ENCODE measurements at regions not wholly inside any gene's neighbourhood (a gene's known extent, or its start where the extent isn't known, plus 50 kb on each side); places are given as distances from the start of the nearest gene placed in this dataset.
A peak's percentile ranks its signal among the peaks of the same experiment; 100 is the strongest.

DNA sequence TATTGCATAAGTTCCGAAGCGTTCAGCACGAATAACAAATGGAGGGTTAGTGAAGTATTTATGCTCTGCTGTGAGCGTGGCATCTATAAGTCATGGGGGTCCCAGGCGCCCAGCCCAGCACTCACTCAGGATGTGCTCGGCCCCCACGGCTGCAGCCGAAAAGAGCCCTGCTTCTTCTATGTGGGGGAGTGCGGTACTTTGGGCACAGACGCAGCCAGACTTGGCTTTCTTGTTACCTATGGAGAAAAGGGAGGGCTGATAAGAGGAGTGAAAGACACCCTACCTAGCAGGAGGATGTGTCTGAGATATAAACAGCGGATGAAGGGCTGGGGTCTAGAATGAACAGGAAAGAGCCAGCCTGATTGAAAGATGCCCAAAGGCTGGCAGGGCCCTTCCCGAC, 51.4 kb downstream of the MRPL36 start:
- intact Hi-C loops (cut with DNase I) = no loop called here
- peak; percentile 32 for DNase-seq (ENCODE audit: low spot score)

DNA sequence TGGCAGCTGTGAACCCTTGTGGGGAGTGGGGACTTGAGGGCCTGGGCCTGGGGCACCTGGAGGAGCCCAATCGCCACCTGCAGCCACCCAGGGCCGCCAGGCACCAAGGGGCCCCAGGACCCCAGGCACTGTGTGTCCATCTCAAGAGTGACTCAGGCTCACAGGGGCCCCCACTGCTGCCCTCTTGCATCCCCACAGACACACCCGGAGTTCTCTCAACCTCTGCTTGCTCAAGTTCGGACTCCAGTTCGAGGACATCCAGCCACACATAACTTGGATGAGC, 51.9 kb downstream of the MRPL36 start:
- peak; percentile 28 for DNase-seq (ENCODE audit: low spot score)
- intact Hi-C loops (cut with DNase I) = no loop called here

DNA sequence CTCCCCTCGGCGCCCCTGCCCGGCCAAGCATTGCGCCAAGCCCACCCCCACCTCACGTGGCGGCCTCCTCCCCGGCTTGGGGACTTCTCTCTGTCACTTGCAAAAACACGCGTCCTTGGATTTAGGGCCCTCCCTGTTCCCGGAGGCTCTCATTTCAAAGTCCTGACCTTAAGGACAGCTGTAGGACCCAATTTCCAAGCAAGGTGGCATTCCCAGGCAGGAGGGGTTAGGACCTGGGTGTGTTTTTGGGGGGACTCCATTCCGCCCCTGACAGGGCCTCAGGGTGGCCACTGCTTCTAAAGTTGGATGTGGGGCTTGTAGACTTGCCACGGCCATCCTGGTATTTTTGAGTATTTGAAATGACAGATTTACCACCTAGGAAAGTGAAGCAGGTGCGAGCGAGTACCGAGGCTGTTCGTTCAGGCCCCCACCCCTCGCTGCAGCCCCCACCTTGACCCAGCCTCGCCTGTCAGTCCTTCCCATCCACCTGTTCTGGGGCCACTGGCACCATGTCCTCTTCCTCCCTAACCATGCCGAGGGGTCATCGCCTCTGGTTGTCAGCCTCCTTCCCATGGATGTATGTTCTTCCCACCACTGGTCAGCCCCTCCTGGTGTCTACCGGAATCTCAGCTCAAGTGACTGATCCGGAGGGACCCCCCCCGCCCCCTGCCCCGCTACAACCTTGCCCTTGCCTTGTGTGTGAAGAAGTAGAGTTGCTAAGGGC, 52.4 kb downstream of the MRPL36 start:
- peak; percentile 45 for DNase-seq (ENCODE audit: low spot score)
- intact Hi-C loops (cut with DNase I) = no loop called here

DNA sequence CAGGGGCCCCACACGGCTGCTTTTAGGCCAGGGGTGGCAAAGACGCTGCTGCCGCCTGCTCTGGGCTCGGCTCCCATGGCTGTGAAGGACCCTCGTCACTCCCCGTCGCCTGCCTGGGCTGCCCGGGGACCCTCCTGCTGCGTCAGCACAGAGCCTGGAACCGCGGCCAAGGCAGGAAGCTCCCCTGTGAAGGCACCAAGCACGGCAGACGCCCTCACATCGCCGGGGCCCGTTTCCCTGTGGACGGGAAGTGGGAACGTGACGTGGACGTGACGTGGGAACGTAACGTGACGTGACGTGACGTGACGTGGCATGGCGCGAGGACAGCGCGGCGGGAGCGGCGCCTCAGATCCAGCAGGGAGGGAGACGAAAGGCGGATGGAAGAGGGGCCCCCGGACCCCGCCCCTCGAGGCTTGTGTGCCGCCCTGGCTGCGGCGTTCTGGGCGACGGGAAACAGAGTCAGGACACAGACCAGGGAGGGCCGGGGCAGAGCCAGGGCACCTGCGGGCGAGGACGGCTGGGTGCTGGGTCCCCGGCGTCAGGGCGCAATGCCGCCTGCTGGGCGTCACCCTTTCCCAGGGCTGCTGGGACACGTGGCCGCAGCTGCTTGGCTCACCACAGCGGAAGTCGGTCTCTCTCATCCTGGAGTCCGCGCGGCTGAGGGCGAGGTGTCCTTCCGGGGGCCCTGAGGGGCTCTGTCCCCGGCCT, 53.1 kb downstream of the MRPL36 start:
- DNase-seq (ENCODE audit: low spot score) = peak; percentile 79
- intact Hi-C loops (cut with DNase I) = no loop called here

DNA sequence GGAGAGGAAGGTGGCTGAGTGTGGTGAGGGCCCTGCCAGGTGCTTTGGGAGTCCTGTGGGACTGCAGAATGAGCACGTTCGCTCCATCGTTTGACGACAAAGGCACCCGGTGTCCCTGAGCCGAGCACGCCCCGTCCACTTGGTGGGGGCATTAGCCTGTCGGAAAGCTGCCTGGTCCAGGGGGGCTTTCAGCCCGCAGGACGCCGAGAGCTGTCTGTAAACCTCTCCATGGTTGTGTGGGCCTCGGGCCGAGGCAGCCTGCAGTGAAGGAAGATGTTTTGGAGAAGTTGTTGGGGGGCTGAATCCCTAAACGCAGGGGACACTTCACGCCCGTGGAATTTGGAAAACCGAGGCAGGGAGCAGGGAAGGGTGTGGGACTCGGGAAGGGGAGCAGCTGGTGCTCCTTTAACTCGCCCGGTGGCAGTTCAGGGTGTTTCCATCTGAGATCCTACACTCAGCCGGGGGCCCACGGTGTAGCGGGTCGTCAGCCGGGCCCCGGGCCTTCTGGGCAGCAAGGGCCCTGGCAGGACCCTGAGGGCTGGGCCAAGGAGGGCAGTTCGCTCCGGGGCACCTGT, 53.8 kb downstream of the MRPL36 start:
- DNase-seq (ENCODE audit: low spot score) = peak; percentile 66
- intact Hi-C loops (cut with DNase I) = no loop called here

DNA sequence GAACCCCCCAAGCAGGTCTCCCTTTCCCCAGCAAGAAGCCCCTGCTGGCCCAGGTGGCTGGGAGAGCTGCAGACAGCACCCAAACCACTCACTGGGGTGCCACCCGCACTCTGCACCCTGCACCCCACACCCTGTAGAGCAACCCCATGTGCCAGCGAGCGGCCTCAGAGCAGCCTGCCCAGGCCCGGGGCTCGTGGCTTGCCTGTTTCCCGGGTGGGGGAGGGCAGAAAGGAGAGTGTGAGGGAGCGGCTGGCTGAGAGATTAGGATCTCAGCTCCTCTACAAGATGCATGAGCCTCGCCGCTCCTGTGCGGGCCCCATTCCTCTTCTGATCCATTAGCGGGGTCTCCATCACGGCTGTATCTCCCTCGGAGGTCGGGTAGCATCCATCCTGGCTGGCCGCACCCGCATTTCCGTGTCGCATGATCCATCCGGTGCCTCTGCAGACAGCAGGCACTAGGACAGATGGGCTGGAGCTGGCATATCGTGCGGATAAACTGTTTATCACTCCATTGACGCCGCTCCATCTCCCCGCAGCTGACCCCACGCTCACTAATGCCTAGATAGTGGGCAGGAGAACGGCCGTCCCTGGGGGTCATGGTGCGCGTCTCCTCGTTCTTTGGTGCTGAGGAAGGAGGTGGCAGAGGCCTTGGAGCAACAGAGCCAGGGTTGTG, 54.4 kb downstream of the MRPL36 start:
- intact Hi-C loops (cut with DNase I) = no loop called here
- DNase-seq (ENCODE audit: low spot score) = no peak

DNA sequence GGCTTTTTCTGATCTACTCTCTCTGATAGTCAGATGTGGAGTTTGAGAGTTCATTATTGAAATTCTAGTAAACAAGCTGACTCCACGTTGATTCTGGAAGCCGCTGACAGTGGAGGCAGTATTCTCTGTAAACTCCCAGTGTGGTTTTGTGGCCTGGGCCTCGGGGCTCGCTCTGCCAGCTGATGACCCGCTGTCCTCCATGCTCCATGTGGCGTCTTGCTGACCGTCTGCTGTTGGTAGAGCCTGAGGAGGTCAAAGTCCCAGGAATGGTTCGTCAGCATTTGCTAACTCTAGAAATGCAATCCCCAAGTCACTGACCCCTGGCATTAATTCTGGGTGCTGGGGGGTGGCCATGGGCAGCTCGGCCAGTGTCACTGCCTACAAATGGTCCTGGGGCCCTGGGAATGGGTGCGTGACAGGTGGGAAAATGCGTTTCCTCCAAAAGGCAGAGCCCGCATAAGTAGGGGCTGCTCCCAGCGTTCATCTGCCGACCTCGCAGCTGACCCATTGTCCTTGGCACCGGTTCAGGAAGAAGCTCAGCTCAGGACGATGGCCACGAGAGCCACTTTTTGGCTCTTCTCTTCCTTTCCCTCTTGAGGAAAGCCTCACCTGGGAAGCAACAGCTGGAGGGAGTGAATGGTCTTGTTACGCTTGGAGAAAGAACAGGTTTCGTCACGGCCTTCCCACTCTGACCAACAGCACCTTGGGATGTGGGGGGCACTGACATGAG, 55.1 kb downstream of the MRPL36 start:
- intact Hi-C loops (cut with DNase I) = no loop called here
- DNase-seq (ENCODE audit: low spot score) = peak; percentile 74

DNA sequence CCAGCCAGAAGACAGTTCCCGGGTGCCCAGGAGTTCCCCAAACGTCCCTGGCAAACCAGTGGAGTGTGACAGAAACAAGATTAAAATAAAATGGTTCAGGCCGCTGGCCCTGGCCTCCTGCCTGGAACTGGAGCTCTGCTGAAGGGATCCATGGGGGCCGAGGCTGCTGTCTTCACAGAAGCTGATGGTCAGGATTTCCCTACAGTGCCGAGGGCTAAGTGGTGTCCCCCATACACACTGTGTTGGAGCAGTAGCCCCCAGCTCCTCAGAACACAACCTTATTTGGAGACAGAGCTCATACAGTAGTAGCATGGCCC, 55.9 kb downstream of the MRPL36 start:
- DNase-seq (ENCODE audit: low spot score) = peak; percentile 58

DNA sequence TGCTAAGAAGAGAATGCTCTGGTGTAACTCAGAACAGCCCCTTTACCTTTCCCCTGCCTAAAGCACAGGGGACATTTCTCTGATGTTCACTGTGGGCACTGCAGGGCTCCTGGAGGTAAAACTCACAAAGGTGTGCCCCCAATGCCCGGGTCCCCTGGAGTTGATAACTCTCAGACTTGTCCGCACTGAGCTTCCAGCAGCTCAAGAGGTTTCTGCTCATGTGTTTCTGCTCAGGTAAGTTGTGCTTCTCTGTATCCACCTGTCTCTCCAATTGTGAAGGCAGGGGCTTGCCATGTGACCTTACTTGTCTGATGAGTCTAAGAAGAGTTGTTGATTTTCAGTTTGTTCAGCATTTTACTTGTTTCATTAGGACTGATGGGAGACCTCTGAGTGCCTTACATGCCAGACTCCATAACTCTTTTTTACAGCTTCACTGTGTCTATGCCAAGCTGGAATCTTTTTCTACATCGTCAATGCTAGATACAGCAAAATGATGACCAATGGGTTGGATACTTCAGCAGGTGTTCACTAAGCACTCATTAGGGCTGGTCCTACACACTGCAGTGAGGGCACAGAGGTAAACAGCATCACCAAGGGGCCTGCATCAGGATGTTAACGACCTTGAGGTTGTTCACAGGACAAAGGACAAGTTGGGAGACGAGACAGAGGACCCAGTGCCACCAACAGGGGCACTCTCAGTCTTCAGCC, 56.4 kb downstream of the MRPL36 start:
- DNase-seq (ENCODE audit: low spot score) = peak; percentile 56
- intact Hi-C loops (cut with DNase I) = no loop called here

More for the DNA sequence above, 55.9 kb downstream of the MRPL36 start:
- intact Hi-C loops (cut with DNase I) = no loop called here

DNA sequence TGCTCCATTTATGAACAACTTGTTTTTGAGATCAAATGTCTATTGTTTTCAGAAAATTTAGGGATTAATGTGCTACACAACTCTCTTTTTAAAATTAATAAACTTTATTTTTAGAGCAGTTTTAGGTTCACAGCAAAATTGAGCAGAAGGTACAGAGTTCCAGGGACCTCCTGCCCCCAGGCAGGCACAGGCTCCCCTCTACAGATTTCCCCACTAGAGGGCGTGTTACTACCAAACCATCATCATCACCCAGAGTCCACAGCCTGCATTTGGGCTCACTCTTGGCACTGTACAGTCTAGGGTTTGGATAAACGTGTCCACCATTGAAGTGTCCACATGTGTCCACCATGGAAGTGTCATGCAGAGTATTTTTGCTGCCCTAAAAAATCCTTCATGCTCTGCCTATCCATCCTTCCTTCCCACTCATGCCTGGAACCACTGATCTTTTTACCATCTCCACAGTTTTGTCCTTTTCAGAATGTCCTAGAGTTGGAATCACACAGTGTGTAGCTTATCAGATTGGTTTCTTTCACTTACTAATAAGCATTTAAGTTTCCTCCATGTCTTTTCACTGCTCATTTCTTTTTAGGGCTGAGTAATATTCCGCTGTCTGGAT, 61.7 kb downstream of the MRPL36 start:
- intact Hi-C loops (cut with DNase I) = no loop called here
- peak; percentile 35 for DNase-seq (ENCODE audit: low spot score)

DNA sequence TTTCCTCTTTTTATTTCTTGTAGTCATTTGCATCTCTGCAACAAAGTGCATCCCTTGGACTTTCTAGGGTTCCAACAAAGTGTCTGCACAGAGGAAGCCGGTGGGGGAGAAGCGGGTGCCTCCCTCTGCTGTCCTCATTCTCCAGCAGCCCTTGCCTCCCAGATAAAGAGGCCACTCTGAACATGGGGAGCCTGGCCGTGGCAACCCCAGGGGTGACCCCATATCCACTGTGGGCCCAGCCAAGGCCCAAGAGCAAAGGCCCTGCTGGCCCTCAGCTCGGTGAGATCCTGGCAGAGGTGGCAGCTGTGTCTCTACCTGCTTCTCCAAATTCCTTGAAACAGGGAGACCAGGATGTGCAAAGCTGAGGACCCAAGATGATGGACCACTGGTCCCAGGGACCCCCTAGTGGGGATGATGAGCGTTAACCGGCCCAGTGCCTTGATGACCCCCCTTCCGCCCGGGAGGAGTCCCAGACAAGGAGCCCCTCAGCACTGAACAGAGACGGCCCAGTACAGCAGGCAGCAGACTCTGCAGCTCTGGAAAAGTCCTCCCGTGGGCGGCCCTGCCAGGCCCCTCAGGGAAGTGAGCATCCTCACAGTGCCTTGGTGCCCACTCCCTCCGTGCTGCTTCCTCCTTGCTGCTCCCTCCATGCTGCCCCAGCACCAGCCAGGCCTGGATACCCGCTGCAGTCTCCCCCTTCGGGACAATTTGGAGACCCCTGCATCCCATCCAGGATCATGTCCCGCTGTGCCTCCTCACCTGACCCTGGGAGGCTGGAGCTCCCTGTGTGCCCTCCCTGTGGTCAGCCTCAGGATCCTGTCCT, 62.5 kb downstream of the MRPL36 start:
- peak; percentile 55 for DNase-seq (ENCODE audit: low spot score)
- intact Hi-C loops (cut with DNase I) = no loop called here

DNA sequence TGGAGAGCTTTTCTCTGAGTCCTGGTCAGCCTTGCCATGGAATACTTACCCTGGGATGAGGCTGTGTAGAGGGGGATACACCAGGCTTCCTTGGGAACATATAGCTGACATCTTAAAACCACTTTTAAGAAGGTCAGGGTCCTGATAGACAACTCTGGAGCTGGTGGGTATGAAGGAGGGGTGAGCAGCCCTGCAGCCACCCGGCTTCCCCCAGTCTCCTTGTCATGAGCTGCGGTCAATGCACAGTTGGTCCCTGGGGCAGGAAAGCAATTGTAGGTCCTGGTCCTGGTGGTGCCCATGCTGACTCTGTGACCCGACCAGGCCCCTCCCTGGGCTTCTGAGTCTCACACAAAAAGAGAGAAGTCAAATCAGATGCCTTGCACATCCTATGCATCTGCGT, 63.6 kb downstream of the MRPL36 start:
- intact Hi-C loops (cut with DNase I) = no loop called here

DNA sequence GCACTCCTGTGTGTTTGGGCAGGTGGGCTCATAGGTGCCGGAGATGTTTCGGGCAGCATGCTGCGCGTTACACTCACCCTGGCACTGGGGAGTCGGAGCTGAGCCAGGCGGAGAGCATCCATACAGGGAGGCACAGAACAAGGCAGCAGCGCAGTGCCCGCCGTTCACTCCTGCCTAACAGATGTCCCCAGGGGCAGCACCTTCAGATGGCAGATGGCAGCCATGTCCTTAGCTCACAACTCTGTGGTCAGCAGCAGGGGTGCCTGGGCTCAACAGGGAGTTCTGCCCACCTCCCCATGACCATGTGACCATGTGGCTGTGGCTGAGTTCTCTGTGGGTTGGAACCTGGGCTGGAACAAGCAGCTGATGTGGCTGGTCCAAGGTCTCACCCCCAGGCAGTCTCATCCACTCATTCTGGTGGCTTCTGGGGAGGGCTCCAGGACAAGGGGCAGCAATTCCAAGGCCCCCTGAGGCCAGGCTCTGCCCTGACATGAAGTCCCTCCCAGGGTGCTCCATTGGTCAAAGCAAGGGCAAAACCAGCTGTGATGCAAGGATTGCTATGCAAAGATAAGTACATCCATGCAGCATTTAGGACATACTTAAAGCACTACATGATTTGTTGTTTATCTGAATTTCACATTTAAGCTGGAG, 64.2 kb downstream of the MRPL36 start:
- DNase-seq (ENCODE audit: low spot score) = peak; percentile 73
- intact Hi-C loops (cut with DNase I) = no loop called here

More for the DNA sequence above, 63.6 kb downstream of the MRPL36 start:
- no peak for DNase-seq (ENCODE audit: low spot score)

DNA sequence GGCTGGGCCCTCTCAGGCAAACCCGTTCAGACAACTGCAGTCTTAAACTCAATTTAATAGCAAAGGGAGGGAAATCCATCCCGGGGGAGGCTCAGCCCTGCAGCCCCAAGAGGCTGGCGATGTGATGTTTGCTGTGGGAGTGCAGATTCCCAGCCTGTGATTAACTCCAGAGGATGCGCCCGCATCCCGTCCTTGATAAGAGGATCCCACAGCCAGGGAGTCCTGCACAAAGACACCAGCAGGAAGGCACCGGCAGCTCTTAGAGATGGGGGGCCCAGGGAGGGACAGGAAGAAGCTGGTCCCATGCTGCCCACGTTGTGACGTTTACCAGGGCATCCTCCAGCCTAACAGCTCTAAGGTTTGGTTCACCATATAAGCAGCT, 64.7 kb downstream of the MRPL36 start:
- intact Hi-C loops (cut with DNase I) = no loop called here
- no peak for DNase-seq (ENCODE audit: low spot score)

DNA sequence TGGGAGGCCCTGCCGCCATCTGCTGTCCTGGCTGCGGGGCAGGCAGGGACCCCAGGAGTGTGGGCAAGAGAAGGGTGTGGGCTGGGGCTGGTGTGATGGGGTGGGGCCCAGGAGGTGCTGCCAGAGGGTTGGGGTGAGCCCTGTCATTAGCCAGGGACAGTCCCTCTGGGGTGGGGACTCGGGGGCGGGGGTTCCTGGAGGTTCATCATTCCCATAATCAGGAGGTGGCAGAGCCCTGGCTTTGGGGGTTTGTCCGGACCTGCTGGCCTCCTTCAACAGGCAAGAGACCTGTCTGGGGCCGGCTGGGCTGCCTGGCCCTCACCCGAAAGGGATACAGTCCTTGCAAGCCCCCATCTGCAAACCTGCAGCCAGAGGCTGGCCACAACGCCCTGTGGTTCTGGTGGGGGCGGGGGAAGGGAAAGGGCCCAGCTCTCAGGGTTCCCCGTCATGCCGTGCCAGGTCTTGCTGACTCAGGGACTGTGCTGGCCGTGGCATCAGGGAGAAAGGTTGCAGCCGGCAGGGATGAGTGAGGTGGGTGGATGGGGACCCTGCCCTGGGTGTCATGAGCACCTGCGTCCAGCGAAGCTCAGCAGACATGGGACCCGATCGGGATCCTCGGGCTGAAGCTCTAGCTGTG, 65.2 kb downstream of the MRPL36 start:
- intact Hi-C loops (cut with DNase I) = no loop called here

DNA sequence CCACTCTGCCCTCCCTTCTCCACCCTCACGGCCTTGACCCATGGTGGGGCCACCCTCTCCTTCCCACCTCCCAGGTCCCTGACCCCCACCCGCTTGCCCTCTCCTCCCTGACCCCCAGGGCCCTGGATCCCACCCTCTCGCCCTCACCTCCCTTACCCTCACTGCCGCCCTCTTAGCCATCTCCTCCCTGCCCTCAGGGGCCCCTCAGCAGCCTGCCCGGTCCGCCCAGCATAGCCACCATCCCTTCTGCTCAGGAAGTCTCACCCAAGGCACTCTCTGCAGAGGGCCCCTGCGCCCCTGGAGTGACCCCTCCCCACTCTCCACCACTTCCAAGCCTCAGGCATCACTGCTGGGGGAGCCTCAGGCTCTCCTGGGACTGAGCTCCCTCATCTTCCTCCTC, 66.3 kb downstream of the MRPL36 start:
- intact Hi-C loops (cut with DNase I) = no loop called here
- peak; percentile 73 for DNase-seq (ENCODE audit: low spot score)

More for the DNA sequence above, 65.2 kb downstream of the MRPL36 start:
- DNase-seq (ENCODE audit: low spot score) = peak; percentile 69

DNA sequence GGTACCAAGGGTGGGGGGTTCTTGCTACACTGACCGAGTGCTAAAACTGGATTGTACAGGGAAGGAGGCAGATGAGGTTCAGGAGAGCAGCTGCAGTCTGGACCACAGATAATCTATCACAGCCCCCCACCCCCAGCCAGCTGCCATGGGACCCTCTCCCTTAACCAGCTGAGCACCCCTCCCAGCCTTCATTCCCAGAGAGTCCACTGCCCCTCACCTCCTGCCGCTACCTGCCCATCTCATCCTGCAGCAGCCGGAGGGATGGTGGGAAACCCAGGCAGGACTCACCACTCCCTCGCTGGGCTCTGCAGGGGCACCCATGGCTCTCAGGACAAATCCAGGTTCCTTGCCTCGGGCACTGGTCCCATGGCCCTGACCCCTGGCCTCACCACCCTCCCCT, 66.7 kb downstream of the MRPL36 start:
- intact Hi-C loops (cut with DNase I) = no loop called here
- DNase-seq (ENCODE audit: low spot score) = peak; percentile 38
